HG03025 (cell line): ENCODE measurements at regions not wholly inside any gene's neighbourhood (a gene's known extent, or its start where the extent isn't known, plus 50 kb on each side); places are given as distances from the start of the nearest gene placed in this dataset.

Source experiments
- ATAC-seq: cut with Tn5 transposase; IDR thresholded peaks from one replicate; pipeline ENCODE4 v1.9.1; 2021; ENCODE audit warnings: mild to moderate bottlenecking, moderate library complexity; ENCODE audit not compliant: unreplicated experiment, low FRiP score

- ATAC-seq, result no peak
These were observed 662.0 kb downstream of the SQOR start for GRCh38 chr15:46296797-46297196.

GRCh38 chr15:46297766-46298165, 662.9 kb downstream of the SQOR start:
- ATAC-seq, result peak; percentile 86

- ATAC-seq, result no peak
These were observed 665.9 kb downstream of the SQOR start for GRCh38 chr15:46300716-46301115.

GRCh38 chr15:46301291-46301690, 666.5 kb downstream of the SQOR start:
- no peak for ATAC-seq

GRCh38 chr15:46301826-46302225, 667.0 kb downstream of the SQOR start:
- no peak for ATAC-seq

GRCh38 chr15:46304321-46304720, 669.5 kb downstream of the SQOR start:
- no peak for ATAC-seq

GRCh38 chr15:46307746-46308145, 672.9 kb downstream of the SQOR start:
- ATAC-seq, result no peak

- ATAC-seq, result no peak
These were observed 675.1 kb downstream of the SQOR start for GRCh38 chr15:46309914-46310313.

GRCh38 chr15:46312133-46312740, 677.4 kb downstream of the SQOR start:
- ATAC-seq, result peak; percentile 91

- no peak for ATAC-seq
These were observed 680.6 kb downstream of the SQOR start for GRCh38 chr15:46315434-46315833.

GRCh38 chr15:46316024-46316423, 681.2 kb downstream of the SQOR start:
- ATAC-seq, result no peak

GRCh38 chr15:46317029-46317428, 682.2 kb downstream of the SQOR start:
- ATAC-seq, result no peak

- ATAC-seq, result no peak
These were observed 687.9 kb downstream of the SQOR start for GRCh38 chr15:46322753-46323152.

- ATAC-seq, result no peak
These were observed 691.3 kb downstream of the SQOR start for GRCh38 chr15:46326173-46326572.

GRCh38 chr15:46328821-46329220, 694.0 kb downstream of the SQOR start:
- ATAC-seq, result no peak

- no peak for ATAC-seq
These were observed 695.0 kb downstream of the SQOR start for GRCh38 chr15:46329876-46330275.

- no peak for ATAC-seq
These were observed 696.7 kb downstream of the SQOR start for GRCh38 chr15:46331546-46331945.

GRCh38 chr15:46343196-46343935, 708.5 kb downstream of the SQOR start:
- ATAC-seq, result no peak

- no peak for ATAC-seq
These were observed 709.4 kb downstream of the SQOR start for GRCh38 chr15:46344115-46344724.

- no peak for ATAC-seq
These were observed 710.1 kb downstream of the SQOR start for GRCh38 chr15:46344915-46345314.

GRCh38 chr15:46354443-46354842, 719.6 kb downstream of the SQOR start:
- no peak for ATAC-seq

GRCh38 chr15:46365572-46365971, 730.7 kb downstream of the SQOR start:
- no peak for ATAC-seq
